MM.1S (cell line): ENCODE measurements at regions not wholly inside any gene's neighbourhood (a gene's known extent, or its start where the extent isn't known, plus 50 kb on each side); places are given as distances from the start of the nearest gene placed in this dataset.

Source experiments
- DNase-seq: peaks from one replicate; pipeline ENCODE4 v3.0.0-alpha.2; 2015
- H2AFZ ChIP-seq: fragments of 300-600 bp; sonication (generic); 2 replicates; pipeline ENCODE4 v1.6.0; 2016; ENCODE audit warnings: antibody characterized with exemption, low read length
- H3F3A ChIP-seq: fragments of 300-600 bp; sonication (generic); 2 replicates; pipeline ENCODE4 v1.6.1; 2016; ENCODE audit warnings: mild to moderate bottlenecking, antibody characterized with exemption, low read length, moderate library complexity, mixed read lengths; ENCODE audit not compliant: insufficient read depth
- H3K27ac ChIP-seq: fragments of 300-600 bp; sonication (generic); 2 replicates; pipeline ENCODE4 v1.5.1; 2016; ENCODE audit warnings: mild to moderate bottlenecking, low read length
- H3K27me3 ChIP-seq: fragments of 300-600 bp; sonication (generic); replicated peaks from 2 replicates; pipeline ENCODE4 v1.6.0; 2016; ENCODE audit warnings: low read length; ENCODE audit not compliant: insufficient read depth
- H3K36me3 ChIP-seq: fragments of 300-600 bp; sonication (generic); replicated peaks from 2 replicates; pipeline ENCODE4 v1.6.1; 2016; ENCODE audit warnings: mild to moderate bottlenecking, low read length, mixed read lengths; ENCODE audit not compliant: insufficient read depth
- H3K4me1 ChIP-seq: fragments of 300-600 bp; sonication (generic); 2 replicates; pipeline ENCODE4 v1.6.1; 2016; ENCODE audit warnings: low read length, mixed read lengths
- H3K4me2 ChIP-seq: fragments of 300-600 bp; sonication (generic); 2 replicates; pipeline ENCODE4 v1.6.0; 2016; ENCODE audit warnings: low read depth, low read length
- H3K4me3 ChIP-seq: fragments of 300-600 bp; sonication (generic); 2 replicates; pipeline ENCODE4 v1.5.1; 2016; ENCODE audit warnings: low read length, mixed read lengths
- H3K79me2 ChIP-seq: fragments of 300-600 bp; sonication (generic); 2 replicates; pipeline ENCODE4 v1.6.1; 2016; ENCODE audit warnings: mixed run types, low read length, mixed read lengths
- H3K9ac ChIP-seq: fragments of 300-600 bp; sonication (generic); 2 replicates; pipeline ENCODE4 v1.6.1; 2016; ENCODE audit warnings: low read length, mixed read lengths
- H3K9me2 ChIP-seq: fragments of 300-600 bp; sonication (generic); replicated peaks from 2 replicates; pipeline ENCODE4 v1.6.1; 2016; ENCODE audit warnings: mild to moderate bottlenecking, low read length, mixed read lengths; ENCODE audit not compliant: insufficient read depth
- H3K9me3 ChIP-seq: fragments of 300-600 bp; sonication (generic); replicated peaks from 2 replicates; pipeline ENCODE4 v1.6.1; 2016; ENCODE audit warnings: mild to moderate bottlenecking, low read length, mixed read lengths; ENCODE audit not compliant: insufficient read depth
- H4K20me1 ChIP-seq: fragments of 300-600 bp; sonication (generic); 2 replicates; pipeline ENCODE4 v1.6.1; 2016; ENCODE audit warnings: mild to moderate bottlenecking, low read length, moderate library complexity, mixed read lengths; ENCODE audit not compliant: insufficient read depth
- EZH2 ChIP-seq: fragments of 300-600 bp; sonication (generic); optimal IDR thresholded peaks from 2 replicates; pipeline ENCODE3; 2017; ENCODE audit warnings: low read depth, mild to moderate bottlenecking, antibody characterized with exemption, low read length, mixed read lengths
- EZH2phosphoT487 ChIP-seq: fragments of 300-600 bp; sonication (generic); IDR thresholded peaks from 2 replicates; pipeline ENCODE4 v1.6.1; 2018; ENCODE audit warnings: antibody characterized with exemption, low read length
- TF ChIP-seq, protein P1 (sequence below): fragments of 300-600 bp; sonication (generic); IDR thresholded peaks from 2 replicates; pipeline ENCODE4 v1.5.1; 2016; ENCODE audit warnings: antibody characterized with exemption, low read length, mixed read lengths

DNA sequence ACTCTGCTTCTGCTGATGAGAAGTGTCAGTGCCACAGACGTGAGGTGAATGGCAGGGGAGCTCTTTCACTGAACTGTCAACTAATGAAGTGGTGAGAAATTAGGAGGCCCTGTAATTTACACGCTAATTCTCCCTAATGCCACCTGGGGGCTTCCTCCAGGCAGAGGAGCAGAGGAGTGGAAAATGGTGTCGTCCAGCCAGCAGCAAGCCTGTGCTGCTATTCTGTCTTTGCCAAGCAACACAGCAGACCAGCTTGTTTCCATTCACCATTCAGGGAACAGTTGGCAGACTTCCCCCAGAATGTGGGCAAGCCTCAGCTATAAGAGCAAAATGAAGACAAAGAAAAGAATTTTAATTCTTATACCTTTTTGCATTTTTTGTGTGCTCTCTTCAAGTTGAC is 245.2 kb upstream of the TET2 start:
- H3K27me3 ChIP-seq, result no peaks in the 10 kb centered on the region
- H3K9me2 ChIP-seq, result no peaks in the 10 kb centered on the region
- H3K79me2 ChIP-seq, result no peaks in the 10 kb centered on the region
- no peaks in the 10 kb centered on the region for H3K9me3 ChIP-seq
- H3K4me3 ChIP-seq, result no peak overlapping the region
- no peaks in the 10 kb centered on the region for H3K36me3 ChIP-seq
- H4K20me1 ChIP-seq, result no peaks in the 10 kb centered on the region
- H3F3A ChIP-seq, result no peaks in the 10 kb centered on the region
- DNase-seq, result no peak
- H3K4me1 ChIP-seq, result no peaks in the 10 kb centered on the region
- H3K27ac ChIP-seq, result no peak overlapping the region
- no peak overlapping the region for H3K9ac ChIP-seq
- TF ChIP-seq EZH2 (no peak), EZH2phosphoT487 (no peak)
- TF ChIP-seq, protein P1, sequence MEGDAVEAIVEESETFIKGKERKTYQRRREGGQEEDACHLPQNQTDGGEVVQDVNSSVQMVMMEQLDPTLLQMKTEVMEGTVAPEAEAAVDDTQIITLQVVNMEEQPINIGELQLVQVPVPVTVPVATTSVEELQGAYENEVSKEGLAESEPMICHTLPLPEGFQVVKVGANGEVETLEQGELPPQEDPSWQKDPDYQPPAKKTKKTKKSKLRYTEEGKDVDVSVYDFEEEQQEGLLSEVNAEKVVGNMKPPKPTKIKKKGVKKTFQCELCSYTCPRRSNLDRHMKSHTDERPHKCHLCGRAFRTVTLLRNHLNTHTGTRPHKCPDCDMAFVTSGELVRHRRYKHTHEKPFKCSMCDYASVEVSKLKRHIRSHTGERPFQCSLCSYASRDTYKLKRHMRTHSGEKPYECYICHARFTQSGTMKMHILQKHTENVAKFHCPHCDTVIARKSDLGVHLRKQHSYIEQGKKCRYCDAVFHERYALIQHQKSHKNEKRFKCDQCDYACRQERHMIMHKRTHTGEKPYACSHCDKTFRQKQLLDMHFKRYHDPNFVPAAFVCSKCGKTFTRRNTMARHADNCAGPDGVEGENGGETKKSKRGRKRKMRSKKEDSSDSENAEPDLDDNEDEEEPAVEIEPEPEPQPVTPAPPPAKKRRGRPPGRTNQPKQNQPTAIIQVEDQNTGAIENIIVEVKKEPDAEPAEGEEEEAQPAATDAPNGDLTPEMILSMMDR, result no peak
- H2AFZ ChIP-seq, result no peak overlapping the region
- H3K4me2 ChIP-seq, result no peak overlapping the region

DNA sequence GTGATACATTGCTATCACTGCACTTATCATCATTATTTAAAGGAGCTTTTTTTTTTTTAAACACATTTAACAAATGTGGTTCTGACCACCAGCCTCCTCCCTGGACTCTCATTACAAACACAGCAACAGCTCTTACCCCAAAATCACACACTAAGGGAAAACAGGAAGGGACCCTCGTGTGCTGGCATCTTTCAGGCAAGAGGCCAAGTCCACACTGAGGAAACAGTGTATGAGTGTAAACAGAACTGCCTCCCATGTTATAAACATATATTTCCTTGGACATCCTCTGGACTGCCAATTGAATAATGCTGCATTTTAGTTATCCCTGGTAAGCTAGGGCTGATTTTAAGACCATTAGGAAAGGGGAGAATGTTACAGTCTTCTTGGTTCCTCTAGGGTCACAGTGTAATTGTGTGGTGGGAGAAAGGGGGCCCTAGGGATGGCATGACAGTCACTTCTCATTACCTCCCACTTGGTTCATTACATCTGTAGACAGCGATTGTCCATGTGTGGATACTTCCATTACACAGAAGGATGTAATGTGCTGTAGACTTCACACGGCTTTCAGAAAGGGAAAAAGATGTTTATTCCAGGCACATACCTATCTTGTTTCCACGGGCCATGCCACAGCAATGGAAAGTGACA is 244.6 kb upstream of the TET2 start:
- H3K9me2 ChIP-seq, result no peaks in the 10 kb centered on the region
- H3K9me3 ChIP-seq, result no peaks in the 10 kb centered on the region
- H2AFZ ChIP-seq, result no peak overlapping the region
- H3K4me3 ChIP-seq, result no peak overlapping the region
- no peak overlapping the region for H3K9ac ChIP-seq
- no peaks in the 10 kb centered on the region for H3K27me3 ChIP-seq
- no peak overlapping the region for H3K4me2 ChIP-seq
- no peaks in the 10 kb centered on the region for H3K4me1 ChIP-seq
- H4K20me1 ChIP-seq, result no peaks in the 10 kb centered on the region
- no peak for DNase-seq
- no peaks in the 10 kb centered on the region for H3K79me2 ChIP-seq
- H3K27ac ChIP-seq, result no peak overlapping the region
- TF ChIP-seq, protein P1, result no peak
- TF ChIP-seq EZH2phosphoT487 (no peak), EZH2 (no peak)
- no peaks in the 10 kb centered on the region for H3F3A ChIP-seq
- no peaks in the 10 kb centered on the region for H3K36me3 ChIP-seq

DNA sequence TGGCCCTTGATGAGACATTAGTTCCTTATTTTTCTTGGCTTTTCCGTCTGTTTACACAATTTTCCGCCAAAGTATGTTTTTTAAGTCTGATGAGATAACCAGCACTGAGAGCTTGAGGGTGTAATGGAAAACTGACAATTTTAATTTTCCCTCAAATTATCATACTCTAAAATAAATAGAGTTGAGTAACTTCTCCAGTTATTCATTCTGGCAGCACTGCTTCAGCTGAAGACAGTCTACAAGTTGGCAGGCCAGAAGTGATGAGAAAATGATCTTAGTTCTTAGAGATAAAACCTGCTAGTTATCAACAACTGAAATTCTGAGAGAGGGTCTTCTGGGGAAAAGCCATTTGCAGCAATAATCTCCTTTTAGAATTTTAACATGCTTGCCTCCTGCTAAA is 241.6 kb upstream of the TET2 start:
- Histone ChIP-seq H3K4me1 (no peaks in the 10 kb centered on the region), H2AFZ (no peak overlapping the region), H3F3A (no peaks in the 10 kb centered on the region), H3K36me3 (no peaks in the 10 kb centered on the region), H4K20me1 (no peaks in the 10 kb centered on the region), H3K4me3 (no peak overlapping the region), H3K27me3 (no peaks in the 10 kb centered on the region), H3K9me2 (no peaks in the 10 kb centered on the region), H3K9ac (no peak overlapping the region), H3K9me3 (no peaks in the 10 kb centered on the region), H3K4me2 (no peak overlapping the region), H3K79me2 (no peaks in the 10 kb centered on the region), H3K27ac (no peak overlapping the region)
- no peak for TF ChIP-seq EZH2
- TF ChIP-seq, protein P1, result no peak
- TF ChIP-seq EZH2phosphoT487, result no peak
- DNase-seq, result no peak
